ENCODE measurements at regions not wholly inside any gene's neighbourhood (a gene's known extent, or its start where the extent isn't known, plus 50 kb on each side); places are given as distances from the start of the nearest gene placed in this dataset.
"Not testable (repeated sequence)": the region's sequence is repeated elsewhere in the genome, so short reads cannot be mapped to it uniquely, and the experiment has no call there.

DNA sequence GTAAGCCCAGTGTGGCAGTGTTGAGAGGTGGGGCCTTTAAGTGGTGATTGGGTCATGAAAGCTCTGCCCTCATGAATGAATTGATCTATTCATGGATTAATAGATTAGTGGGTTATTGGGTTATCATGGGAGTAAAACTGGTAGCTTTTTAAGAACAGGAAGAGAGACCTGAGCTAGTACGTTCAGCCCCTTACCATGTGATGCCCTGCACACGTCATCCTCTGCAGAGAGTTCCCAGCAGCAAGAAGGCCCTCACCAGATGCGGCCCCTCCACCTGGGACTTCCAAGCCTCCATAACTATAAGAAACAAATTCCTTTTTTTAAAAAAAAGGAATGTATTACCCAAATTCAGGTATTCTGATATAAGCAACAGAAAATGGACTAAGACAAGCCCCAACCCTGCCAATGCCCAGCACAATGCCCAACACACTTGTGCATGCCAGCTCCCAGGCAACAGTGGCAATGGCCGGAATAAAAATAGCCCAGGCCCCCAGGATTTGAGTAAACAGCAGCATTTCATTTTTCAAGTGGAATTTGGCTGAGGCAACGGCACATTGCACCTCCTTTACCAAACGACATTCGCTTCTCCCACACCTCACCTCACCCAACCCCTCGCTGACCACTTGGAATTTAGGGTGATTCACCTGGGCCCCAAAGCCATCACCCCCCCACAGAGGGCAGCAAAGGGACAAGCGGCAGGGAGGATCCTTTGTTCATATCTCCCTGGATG is 215.9 kb downstream of the TOMM20 start:
- in situ Hi-C loops (cut with HindIII; ENCODE audit: low sequenced_read_pairs) = no loop called here
- DNase-seq (ENCODE audit: low read depth) = no peak

GRCh38 chr1:234911787-234912186 is 216.8 kb downstream of the TOMM20 start:
- DNase-seq (ENCODE audit: low read depth) = no peak
- TF ChIP-seq CTCF (IDR thresholded peaks at IDR 0.05; ENCODE audit: low read depth, low read length, missing control alignments) = no peak
- in situ Hi-C loops (cut with HindIII; ENCODE audit: low sequenced_read_pairs) = no loop called here
- H3K4me3 ChIP-seq (ENCODE audit: low read depth, low read length) = no peak overlapping the region

More for the DNA sequence above, 215.9 kb downstream of the TOMM20 start:
- TF ChIP-seq CTCF (IDR thresholded peaks at IDR 0.05; ENCODE audit: low read depth, low read length, missing control alignments) = no peak
- no peak overlapping the region for H3K4me3 ChIP-seq (ENCODE audit: low read depth, low read length)

DNA sequence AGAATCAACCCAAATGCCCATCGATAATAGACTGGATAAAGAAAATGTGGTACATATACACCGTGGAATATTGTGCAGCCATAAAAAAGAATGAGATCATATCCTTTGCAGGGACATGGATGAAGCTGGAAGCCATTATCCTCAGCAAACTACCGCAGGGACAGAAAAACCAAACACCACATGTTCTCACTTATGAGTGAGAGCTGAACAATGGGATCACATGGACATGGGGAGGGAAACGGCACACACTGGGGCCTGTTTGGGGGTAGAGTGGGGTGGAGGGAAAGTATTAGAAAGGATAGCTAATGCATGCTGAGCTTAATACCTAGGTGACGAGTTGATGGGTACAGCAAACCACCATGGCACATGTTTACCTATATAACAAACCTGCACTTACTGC is 217.5 kb downstream of the TOMM20 start:
- in situ Hi-C loops (cut with HindIII; ENCODE audit: low sequenced_read_pairs); H3K4me3 ChIP-seq (ENCODE audit: low read depth, low read length); DNase-seq (ENCODE audit: low read depth): not testable (repeated sequence)

- TF ChIP-seq CTCF (IDR thresholded peaks at IDR 0.05; ENCODE audit: low read depth, low read length, missing control alignments) = no peak
- in situ Hi-C loops (cut with HindIII; ENCODE audit: low sequenced_read_pairs) = no loop called here
These were observed 218.8 kb downstream of the TOMM20 start for GRCh38 chr1:234909851-234910250.

DNA sequence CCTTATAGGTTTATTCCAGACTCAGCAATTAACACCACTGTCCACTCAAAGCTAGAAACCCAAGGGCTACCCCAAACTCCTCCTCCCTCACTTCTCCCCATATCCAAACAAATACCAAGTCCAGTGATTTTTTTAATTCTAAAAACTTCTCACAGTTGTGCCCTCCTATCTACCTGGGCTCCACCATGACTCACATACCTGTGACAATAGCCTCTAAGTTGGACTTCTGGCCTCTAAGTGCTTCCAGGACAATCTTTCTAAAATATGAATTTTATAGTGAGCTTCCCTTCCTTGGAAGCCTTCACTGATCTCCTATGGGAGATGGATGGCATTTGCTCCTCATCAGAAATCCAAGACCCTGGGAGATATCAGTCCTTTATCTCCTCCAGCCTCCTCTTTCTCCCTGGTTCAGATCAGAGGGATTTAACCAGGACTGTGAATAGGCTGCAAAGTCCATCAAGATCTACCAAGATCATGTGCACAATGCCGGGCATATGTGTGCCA is 219.3 kb downstream of the TOMM20 start:
- DNase-seq (ENCODE audit: low read depth) = no peak
- TF ChIP-seq CTCF (IDR thresholded peaks at IDR 0.05; ENCODE audit: low read depth, low read length, missing control alignments) = no peak
- no peak overlapping the region for H3K4me3 ChIP-seq (ENCODE audit: low read depth, low read length)
- in situ Hi-C loops (cut with HindIII; ENCODE audit: low sequenced_read_pairs) = no loop called here

More at GRCh38 chr1:234909851-234910250, 218.8 kb downstream of the TOMM20 start:
- no peak for DNase-seq (ENCODE audit: low read depth)
- H3K4me3 ChIP-seq (ENCODE audit: low read depth, low read length) = no peak overlapping the region

- DNase-seq (ENCODE audit: low read depth) = no peak
- in situ Hi-C loops (cut with HindIII; ENCODE audit: low sequenced_read_pairs) = no loop called here
- H3K4me3 ChIP-seq (ENCODE audit: low read depth, low read length) = no peak overlapping the region
- TF ChIP-seq CTCF (IDR thresholded peaks at IDR 0.05; ENCODE audit: low read depth, low read length, missing control alignments) = no peak
These were observed 220.1 kb downstream of the TOMM20 start for GRCh38 chr1:234908571-234908970.

DNA sequence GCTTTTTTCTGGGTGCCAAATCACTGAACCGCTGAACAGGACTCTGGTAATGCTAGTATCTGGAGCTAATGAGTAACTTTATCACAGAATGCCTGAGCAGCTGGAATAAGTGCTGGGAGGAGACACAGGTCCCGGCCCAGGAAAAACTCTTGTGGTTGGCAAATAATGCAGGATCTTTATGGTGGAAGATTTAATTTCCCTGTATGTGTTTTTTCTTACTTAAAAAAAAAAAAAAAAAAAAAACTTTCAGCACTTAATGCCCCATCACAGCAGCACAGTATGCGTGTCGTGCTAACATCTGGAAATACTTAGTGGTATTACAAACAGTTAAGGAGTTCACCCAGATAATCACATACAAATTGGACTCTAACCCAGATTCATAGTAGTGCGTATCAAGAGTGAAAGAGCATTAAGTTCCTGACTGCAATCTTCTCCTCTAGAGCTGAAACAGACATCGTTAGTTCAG is 220.7 kb downstream of the TOMM20 start:
- H3K4me3 ChIP-seq (ENCODE audit: low read depth, low read length) = no peak overlapping the region
- TF ChIP-seq CTCF (IDR thresholded peaks at IDR 0.05; ENCODE audit: low read depth, low read length, missing control alignments) = no peak
- in situ Hi-C loops (cut with HindIII; ENCODE audit: low sequenced_read_pairs) = no loop called here
- DNase-seq (ENCODE audit: low read depth) = peak; percentile 60

All from astrocyte of the cerebellum (primary cell).